ENCODE measurements at regions not wholly inside any gene's neighbourhood (a gene's known extent, or its start where the extent isn't known, plus 50 kb on each side); places are given as distances from the start of the nearest gene placed in this dataset.

GRCh38 chr15:92315595-92316211, 78.0 kb upstream of the ST8SIA2 start:
- TF ChIP-seq CTCF (IDR thresholded peaks at IDR 0.05) (no peak), EP300 (IDR thresholded peaks at IDR 0.05) (no peak), POLR2AphosphoS5 (IDR thresholded peaks at IDR 0.05) (no peak)
